Hepatocyte (in vitro differentiated cells): ENCODE measurements at regions not wholly inside any gene's neighbourhood (a gene's known extent, or its start where the extent isn't known, plus 50 kb on each side); places are given as distances from the start of the nearest gene placed in this dataset.

Source experiments
- EZH2 ChIP-seq: fragments of 200-600 bp; sonication (generic); IDR thresholded peaks from 2 replicates; pipeline ENCODE4 v1.6.1; 2016; ENCODE audit warnings: antibody characterized with exemption, mild to moderate bottlenecking, borderline replicate concordance
- EZH2phosphoT487 ChIP-seq: fragments of 200-600 bp; sonication (generic); IDR thresholded peaks from one replicate; pipeline ENCODE4 v1.6.1; 2018; ENCODE audit warnings: antibody characterized with exemption, mild to moderate bottlenecking, low read depth, moderate library complexity; ENCODE audit not compliant: unreplicated experiment, severe bottlenecking
- TF ChIP-seq, protein P1 (sequence below): fragments of 200-600 bp; sonication (generic); IDR thresholded peaks from 2 replicates; pipeline ENCODE4 v1.5.1; 2016; ENCODE audit warnings: antibody characterized with exemption, mild to moderate bottlenecking; ENCODE audit not compliant: poor library complexity

DNA sequence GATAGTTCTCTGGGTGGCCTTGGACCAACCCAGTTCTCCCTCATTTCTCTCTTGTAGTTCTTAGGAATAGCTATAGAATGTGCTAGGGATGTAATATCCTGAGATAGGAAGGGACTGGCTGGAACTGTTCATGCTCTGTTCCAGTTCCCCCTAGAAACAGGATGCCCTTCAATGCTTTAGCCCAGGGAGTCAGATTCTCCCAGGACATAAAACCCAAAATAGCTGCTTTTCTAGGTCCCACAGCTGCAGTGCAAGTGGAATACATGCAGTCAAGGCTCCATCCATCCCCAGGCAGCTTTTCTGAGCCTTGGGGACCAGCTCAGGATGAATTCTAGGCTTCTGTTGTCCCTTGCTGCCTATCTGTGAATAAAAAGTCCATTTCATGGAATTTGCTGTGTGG is 257.3 kb upstream of the CTAGE1 start:
- TF ChIP-seq, protein P1, sequence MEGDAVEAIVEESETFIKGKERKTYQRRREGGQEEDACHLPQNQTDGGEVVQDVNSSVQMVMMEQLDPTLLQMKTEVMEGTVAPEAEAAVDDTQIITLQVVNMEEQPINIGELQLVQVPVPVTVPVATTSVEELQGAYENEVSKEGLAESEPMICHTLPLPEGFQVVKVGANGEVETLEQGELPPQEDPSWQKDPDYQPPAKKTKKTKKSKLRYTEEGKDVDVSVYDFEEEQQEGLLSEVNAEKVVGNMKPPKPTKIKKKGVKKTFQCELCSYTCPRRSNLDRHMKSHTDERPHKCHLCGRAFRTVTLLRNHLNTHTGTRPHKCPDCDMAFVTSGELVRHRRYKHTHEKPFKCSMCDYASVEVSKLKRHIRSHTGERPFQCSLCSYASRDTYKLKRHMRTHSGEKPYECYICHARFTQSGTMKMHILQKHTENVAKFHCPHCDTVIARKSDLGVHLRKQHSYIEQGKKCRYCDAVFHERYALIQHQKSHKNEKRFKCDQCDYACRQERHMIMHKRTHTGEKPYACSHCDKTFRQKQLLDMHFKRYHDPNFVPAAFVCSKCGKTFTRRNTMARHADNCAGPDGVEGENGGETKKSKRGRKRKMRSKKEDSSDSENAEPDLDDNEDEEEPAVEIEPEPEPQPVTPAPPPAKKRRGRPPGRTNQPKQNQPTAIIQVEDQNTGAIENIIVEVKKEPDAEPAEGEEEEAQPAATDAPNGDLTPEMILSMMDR: no peak
- no peak for TF ChIP-seq EZH2phosphoT487
- TF ChIP-seq EZH2: no peak
